ENCODE measurements at regions not wholly inside any gene's neighbourhood (a gene's known extent, or its start where the extent isn't known, plus 50 kb on each side); places are given as distances from the start of the nearest gene placed in this dataset. TPM values are rescaled to one million over a fixed set of nuclear protein-coding genes. Genes with fewer than 3 reads are reported as not detected.

DNA sequence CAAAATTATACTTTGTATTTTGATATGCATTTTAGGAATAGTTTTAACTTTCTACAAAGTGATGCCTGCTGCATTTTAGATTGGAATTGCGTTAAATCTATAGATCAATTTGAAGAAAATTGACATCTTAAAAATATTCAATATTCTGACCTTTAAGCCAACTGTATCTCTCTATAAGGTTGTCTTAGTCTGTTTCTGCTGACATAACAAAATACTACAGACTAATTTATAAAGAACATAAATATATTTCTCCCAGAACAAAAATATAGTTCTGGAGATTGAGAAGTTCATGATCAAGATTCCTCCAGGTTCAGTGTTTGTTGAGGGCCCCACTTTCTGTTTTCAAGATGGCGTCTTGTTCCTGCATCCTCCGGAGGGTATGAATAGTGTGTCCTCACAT lies 73.6 kb upstream of the NEGR1 start:
- Histone ChIP-seq H3K27ac (no peak overlapping the region), H3K4me1 (no peaks in the 10 kb centered on the region), H3K9me3 (no peaks in the 10 kb centered on the region), H3K27me3 (no peaks in the 10 kb centered on the region), H3K36me3 (no peaks in the 10 kb centered on the region), H3K4me3 (no peak overlapping the region)
- TF ChIP-seq CTCF (IDR thresholded peaks at IDR 0.05) = no peak
- no peak for TF ChIP-seq POLR2A (IDR thresholded peaks at IDR 0.05)
- DNase-seq = no peak
- intact Hi-C loops (cut with DNase I; ENCODE audit: low total_unique reads) = no loop called here

- TF ChIP-seq POLR2A (IDR thresholded peaks at IDR 0.05) = no peak
- TF ChIP-seq CTCF (IDR thresholded peaks at IDR 0.05) = no peak
- intact Hi-C loops (cut with DNase I; ENCODE audit: low total_unique reads) = no loop called here
These were observed 59.3 kb upstream of the NEGR1 start for GRCh38 chr1:72341661-72342060.

DNA sequence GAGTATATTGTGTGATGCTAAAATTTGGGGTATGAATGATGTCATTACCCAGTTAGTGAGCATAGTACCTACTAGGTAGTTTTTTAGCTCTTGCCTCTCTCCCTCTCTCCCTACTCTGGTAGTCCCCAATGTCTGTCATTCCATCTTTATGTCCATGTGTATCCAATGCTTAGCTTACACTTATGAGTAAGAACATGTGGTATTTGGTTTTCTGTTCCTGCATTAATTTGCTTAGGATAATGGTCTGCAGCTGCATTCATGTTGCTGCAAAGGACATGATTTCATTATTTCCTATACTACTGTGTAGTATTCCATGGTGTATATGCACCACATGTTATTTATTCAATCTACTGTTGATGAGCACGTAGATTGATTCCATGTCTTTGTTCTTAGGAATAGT lies 54.4 kb upstream of the NEGR1 start:
- intact Hi-C loops (cut with DNase I; ENCODE audit: low total_unique reads) = no loop called here
- no peaks in the 10 kb centered on the region for H3K36me3 ChIP-seq
- no peak overlapping the region for H3K4me3 ChIP-seq
- TF ChIP-seq POLR2A (IDR thresholded peaks at IDR 0.05) (no peak), CTCF (IDR thresholded peaks at IDR 0.05) (no peak)
- no peak overlapping the region for H3K27ac ChIP-seq
- no peaks in the 10 kb centered on the region for H3K4me1 ChIP-seq
- DNase-seq = no peak
- H3K27me3 ChIP-seq = no peaks in the 10 kb centered on the region
- H3K9me3 ChIP-seq = no peaks in the 10 kb centered on the region

More at GRCh38 chr1:72341661-72342060, 59.3 kb upstream of the NEGR1 start:
- Histone ChIP-seq H3K4me1 (no peaks in the 10 kb centered on the region), H3K9me3 (no peaks in the 10 kb centered on the region), H3K4me3 (no peak overlapping the region), H3K27ac (no peak overlapping the region), H3K36me3 (no peaks in the 10 kb centered on the region), H3K27me3 (no peaks in the 10 kb centered on the region)
- DNase-seq = no peak

Small RNA genes lying in the stretch of these regions (small RNA-seq; reads per million reads assigned to genes)
- gene RN7SKP19 (not detected), gene RNA5SP50 (not detected), gene RNU4ATAC8P (not detected), gene RNU6-1246P (not detected)

All from uterus (tissue), 3 donors.